ENCODE measurements at regions not wholly inside any gene's neighbourhood (a gene's known extent, or its start where the extent isn't known, plus 50 kb on each side); places are given as distances from the start of the nearest gene placed in this dataset.
"Not testable (repeated sequence)": the region's sequence is repeated elsewhere in the genome, so short reads cannot be mapped to it uniquely, and the experiment has no call there.

GRCh38 chr4:189124149-189124758, 816.4 kb upstream of the FRG1 start:
- FAIRE-seq (peak; percentile 67), DNase-seq (ENCODE audit: low spot score in 2 of 2) (peak in 1 of 2 donors; percentile 31)

DNA sequence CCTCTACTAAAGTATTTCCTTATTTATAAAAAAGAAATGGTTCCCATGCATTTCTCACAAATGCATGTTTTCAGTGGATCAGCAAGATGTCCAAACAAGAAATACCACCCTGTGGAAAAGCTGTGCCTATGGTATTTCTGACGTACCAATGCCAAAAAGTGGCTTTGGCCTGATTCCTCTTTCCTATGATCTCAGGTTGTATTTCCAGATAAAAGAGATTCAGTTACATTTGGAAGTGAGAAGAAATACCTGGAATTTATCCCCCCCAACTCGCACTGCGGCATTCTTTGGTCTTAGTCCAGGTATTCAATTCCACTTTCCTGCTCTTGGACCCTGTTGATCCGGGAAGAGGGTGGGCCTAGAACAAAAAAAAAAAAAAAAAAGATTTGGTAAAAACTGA, 815.9 kb upstream of the FRG1 start:
- FAIRE-seq (no peak), DNase-seq (ENCODE audit: low spot score in 2 of 2) (no peak)

DNA sequence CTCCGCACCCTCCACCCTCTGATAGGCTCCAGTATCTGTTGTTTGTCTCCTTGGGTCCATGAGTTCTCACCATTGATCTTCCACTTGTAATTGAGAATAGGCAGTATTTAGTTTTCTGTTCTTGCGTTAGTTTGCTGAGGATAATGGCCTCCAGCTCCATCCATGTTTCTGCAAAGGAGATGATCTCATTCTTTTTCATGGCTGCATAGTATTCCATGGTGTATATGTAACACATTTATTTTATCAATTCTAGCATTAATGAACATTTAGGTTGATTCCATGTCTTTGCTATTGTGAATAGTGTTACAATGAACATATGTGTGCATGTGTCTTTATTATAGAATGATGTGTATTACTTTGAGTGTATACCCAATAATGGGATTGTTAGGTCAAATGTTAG, 814.6 kb upstream of the FRG1 start:
- FAIRE-seq (no peak), DNase-seq (ENCODE audit: low spot score in 2 of 2) (no peak)

DNA sequence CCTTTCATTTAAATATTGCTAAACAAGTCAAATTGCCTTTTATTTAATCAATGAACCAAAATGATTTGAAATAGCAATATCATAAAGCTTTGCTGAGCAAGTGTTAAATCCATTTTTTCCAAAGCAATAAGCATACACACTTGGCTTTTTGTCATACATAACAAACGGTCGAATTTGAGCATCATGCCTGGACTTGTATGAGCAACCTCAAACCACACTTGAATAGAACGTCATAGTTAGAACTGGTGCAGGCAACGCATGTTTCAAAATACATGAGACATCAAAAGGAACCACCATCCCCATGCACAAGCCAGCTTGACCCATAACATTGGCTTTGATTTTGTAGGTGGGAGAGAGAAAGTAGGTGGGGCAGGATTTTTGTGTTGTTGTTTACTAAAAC, 812.3 kb upstream of the FRG1 start:
- FAIRE-seq, result no peak
- no peak for DNase-seq (ENCODE audit: low spot score in 2 of 2)

DNA sequence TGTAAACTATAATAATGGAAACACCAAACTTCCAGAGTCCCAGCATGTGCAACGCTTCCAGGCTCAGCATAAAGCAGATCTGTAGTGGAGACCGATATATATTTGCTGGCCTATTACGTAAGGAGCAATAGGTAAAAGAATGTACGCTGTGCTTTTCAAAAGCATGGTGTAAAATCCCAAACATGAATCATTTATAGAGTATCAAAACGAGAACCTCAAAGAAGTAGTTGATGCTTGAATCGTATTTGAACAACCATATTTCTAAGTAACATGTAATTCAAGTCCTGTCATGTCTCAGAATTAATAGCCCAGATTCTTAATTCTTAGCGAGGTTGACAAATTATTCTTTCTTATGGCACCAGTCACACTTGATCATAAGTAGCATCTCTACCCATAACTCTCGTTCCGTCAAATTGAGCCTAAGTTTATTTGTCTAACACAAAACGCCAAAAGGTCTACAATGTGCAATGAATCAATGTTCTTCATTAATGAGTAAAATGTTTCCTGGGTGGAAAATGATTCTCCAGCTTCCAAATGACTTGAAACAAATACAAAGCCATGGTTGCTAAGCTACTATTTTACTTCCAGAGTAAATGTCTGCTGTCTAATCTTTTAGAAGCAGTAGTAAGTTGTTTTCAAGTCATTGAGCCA, 811.5 kb upstream of the FRG1 start:
- FAIRE-seq (no peak), DNase-seq (ENCODE audit: low spot score in 2 of 2) (no peak)

DNA sequence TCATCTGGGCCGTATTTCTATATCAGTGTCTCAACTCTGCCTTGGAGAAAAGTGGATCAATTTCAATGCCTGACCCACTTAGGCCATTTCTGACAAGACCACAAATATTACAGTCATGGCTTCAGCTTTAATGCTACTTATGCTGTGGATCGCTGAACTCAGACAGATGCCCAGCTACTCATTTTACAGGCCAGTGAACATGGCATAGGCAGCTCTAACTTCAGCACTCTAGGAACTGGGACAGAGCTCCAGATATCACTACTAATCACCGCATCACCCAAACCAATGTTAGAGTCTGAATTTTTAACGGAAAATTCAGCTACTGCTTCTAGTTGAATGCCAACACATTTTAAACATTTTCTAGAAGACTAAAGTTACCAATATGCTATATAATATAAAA, 809.6 kb upstream of the FRG1 start:
- FAIRE-seq (no peak), DNase-seq (ENCODE audit: low spot score in 2 of 2) (no peak)

DNA sequence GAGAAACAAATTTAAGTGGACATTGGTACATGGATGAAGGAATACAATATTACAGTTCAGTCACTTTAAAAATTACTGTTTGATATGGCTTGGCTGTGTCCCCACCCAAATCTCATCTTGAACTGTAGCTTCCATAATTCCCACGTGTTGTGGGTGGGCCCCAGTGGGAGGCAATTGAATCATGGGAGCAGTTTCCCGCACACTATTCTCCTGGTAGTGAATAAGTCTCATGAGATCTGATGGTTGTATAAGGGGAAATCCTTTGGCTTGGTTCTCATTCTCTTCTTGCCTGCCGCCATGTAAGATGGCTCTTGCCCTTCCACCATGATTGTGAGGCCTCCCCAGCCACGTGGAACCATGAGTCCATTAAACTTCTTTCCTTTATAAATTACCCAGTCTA, 804.2 kb upstream of the FRG1 start:
- FAIRE-seq (no peak), DNase-seq (ENCODE audit: low spot score in 2 of 2) (no peak)

DNA sequence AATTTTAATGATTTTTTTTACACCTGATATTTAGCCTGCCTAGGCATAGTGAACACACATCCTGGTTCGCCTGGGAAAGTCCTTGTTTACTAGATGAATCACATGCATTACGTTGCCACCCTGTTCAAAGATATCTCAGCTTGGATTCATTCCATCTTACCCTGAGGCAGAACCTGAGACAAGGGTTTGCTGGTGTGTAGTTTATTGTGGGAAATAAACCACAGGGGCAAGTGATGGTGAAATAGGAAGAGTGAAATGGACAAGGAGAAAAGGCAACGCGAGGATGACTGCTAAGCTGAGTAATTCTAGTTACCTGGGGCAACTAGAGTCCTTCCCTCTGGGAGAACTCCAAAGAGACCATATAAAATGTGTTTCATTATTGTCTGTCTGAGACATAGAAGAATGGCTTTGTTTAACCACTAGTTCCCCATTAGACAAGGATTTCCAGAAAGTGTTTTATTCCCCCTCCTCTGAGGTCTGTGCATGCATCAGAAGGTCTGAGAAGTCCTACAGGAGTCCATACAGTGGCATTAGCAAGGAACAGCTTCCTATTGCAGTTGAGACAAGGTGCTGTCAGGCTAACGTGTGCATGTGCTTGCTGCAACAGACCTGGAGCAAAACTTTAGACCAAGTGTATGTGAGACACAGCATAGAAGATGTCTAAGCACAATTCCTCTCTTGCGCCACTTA, 797.3 kb upstream of the FRG1 start:
- DNase-seq (ENCODE audit: low spot score in 2 of 2) (no peak), FAIRE-seq (no peak)

DNA sequence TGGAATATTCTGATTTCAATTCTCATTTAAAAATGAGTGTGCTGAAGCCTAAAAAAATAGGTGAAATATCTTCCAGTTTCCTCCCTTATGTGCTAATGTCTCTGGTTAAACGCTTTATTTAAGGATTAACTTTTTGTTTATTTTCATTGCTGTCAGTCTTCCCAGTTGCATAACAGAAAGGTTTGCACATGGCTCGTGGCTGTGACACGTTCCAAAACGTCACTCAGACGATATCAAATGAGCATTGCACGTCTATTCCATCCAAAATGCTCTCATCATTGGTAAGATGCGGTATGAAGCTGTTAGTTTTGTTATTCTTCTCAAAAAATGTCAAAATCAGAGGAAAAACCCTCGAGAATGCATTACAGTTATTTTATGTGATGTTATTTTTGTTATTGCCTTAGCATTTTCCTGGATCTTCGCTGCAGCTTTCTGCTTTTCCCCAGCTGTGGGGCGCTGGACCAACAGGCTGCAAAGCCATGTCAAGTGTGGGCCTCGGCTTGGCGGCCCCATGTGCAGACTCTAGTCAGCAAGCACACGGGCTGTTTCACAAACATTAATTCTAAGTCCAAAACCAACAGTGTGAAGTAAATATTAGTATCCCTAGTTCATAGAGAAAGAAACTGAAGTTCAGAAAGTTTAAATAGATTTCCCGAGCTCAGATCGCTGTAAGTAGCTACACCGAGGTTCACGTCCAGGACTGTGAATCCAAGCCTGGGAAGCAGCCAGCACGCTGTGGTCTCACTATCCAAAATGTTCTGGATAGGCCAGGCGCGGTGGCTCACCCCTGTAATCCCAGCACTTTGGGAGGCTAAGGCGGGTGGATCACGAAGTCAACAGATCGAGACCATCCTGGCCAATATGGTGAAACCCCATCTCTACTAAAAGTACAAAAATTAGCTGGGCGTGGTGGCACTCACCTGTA, 793.4 kb upstream of the FRG1 start:
- no peak for FAIRE-seq
- no peak for DNase-seq (ENCODE audit: low spot score in 2 of 2)

DNA sequence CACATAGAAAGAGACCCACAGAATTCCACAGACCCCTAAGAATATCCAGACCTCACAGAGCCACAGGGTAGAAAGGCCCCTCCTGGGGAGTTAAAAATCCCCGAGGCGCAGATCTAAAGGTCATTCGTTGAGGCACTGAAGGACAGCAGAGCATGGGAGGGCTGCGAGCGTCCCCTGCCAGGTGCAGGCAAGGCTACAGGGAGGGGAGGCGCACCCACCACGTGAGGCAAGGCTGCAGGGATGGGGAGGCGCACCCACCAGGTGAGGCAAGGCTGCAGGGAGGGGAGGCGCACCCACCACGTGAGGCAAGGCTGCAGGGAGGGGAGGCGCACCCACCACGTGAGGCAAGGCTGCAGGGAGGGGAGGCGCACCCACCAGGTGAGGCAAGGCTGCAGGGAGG, 785.6 kb upstream of the FRG1 start:
- FAIRE-seq; DNase-seq (ENCODE audit: low spot score in 2 of 2): not testable (repeated sequence)

DNA sequence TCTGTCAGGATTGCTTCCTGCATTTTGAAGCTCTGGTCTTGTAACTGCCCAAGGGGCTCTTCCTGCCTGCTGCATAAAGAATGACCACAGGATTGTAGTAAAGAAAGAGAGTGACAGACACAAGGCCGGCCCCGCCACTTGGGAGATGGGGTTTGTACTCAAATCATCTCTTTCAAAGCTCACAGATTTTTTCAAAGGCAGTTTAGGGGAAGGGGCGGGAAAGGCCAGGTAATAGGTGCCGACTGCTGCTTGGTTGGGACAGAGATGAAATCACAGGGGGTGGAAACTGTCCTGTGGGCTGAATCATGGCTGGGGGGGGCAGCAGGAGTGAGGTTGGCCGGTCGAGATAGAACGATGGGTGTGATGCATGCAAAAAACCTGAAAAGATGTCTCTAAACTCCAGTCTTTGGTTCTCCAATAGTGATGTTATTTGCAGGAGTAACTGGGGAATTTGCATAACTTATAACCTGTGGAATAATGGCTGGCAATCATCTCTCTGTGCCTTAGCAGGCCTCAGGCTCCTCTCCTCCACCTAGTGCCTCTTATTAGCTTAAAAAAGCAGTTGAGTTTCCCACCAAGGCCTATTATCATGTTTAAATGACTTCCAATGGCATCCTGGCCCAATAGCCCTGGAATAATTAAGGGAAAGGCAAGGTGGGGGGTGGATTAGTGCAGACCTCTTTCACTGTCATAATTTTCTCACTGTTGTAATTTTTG, 778.4 kb upstream of the FRG1 start:
- no peak for DNase-seq (ENCODE audit: low spot score in 2 of 2)
- FAIRE-seq, result no peak

- DNase-seq (ENCODE audit: low spot score in 2 of 2) (no peak), FAIRE-seq (no peak)
These were observed 777.8 kb upstream of the FRG1 start for GRCh38 chr4:189162888-189163287.

- FAIRE-seq (no peak), DNase-seq (ENCODE audit: low spot score in 2 of 2) (no peak)
These were observed 764.7 kb upstream of the FRG1 start for GRCh38 chr4:189176002-189176401.

DNA sequence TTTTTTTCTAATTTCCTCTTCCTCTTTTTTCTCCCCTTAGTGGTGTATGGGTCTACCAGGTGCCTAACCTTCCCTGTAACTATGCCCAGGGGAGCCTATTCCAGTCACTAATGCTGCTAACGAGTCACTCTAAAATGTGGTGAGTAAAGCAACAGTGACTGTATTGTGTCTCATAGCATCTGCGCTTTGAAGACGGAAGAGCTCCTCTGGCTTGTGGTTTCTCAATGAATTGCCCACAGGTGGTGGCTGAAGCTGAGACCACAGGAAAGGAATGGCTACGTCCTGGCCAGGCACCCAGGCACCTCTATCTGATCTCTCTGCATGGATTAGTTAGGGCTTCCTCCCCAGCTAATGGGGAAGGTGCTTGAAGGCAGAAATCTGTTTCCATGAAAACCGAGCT, 763.5 kb upstream of the FRG1 start:
- DNase-seq (ENCODE audit: low spot score in 2 of 2) (no peak), FAIRE-seq (no peak)

DNA sequence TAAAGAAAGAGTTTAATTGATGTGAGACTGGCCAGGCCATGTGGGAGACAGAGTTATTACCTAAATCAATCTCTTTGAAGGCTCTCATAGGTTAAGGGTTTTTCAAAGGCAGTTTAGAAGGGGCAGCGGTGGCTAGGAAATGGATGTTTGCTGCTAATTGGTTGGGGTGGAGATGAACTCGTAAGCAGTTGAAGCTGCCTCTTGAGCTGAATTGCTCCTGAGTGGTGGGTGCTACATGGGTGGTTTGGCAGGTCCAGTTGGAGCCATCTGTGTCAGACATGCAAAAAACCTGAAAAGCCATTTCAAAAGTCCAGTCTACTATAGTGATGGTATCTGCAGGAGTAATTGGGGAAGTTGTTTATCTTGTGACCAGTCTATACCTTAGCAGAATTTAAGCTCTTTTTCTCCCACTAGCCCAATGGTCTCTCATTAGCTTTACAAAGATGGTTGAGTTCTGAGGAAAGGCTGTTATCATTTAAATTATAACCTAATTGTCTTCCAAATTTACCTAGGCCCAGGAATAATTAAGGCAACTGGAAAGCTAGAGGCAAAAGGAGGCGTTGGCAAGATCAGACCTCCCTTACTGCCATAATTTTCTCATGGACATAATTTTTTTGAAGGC, 762.4 kb upstream of the FRG1 start:
- DNase-seq (ENCODE audit: low spot score in 2 of 2) (no peak), FAIRE-seq (no peak)

DNA sequence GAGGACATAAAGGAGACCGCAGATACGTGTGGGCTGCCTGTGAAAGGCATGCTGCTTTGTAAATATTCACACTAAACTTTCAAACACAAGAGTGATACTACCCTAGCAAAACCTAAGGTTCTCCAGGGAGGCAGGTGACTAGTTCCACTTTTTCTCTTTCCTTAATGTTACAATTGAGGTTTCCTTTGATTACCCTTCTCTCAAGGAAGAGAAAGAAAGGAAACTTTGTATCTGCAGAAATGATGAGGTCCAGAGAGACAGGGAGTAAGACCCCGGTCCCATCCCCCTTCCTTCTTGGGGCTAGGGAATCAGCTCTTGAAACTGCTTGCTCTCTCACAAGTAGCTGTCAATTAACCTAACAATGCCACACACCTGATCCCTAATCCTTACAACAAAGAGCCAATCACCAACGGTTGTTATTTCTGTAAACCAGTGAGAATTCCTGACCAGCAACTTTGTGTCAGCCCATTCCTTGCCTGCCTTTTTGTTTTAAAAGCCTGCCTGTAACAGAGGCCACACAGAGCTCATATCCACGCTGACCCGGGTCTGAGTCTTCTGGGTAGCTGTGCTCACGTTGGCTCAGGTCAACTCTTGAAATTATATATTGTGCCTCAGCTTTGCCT, 754.8 kb upstream of the FRG1 start:
- no peak for DNase-seq (ENCODE audit: low spot score in 2 of 2)
- no peak for FAIRE-seq

DNA sequence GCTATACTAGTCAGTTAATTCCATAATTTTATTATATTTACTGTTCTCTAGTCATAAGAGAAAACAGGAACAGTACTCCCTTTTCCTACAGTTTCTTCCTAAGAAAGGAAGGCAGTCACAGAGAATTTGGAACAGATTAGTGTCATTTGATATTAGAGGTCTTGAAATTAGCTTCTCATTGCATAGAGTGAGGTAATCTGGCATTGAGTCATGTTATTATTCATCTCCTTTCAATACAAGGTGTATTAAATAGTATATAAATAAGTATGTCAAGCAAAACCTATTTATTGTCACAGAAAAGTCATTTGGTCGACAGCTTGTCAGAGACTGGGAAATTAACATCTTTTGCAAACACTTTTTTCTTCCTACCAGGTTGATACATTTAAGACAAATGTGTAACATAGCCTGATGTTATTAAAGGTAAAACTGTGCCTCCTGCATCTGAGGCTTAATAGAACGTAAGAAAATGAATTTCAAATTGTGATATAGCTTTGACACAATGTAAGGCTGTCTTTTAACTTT, 753.1 kb upstream of the FRG1 start:
- DNase-seq (ENCODE audit: low spot score in 2 of 2) (no peak), FAIRE-seq (no peak)

GRCh38 chr4:189198624-189199023, 742.0 kb upstream of the FRG1 start:
- DNase-seq (ENCODE audit: low spot score in 2 of 2), result no peak
- no peak for FAIRE-seq

- FAIRE-seq (no peak), DNase-seq (ENCODE audit: low spot score in 2 of 2) (no peak)
These were observed 740.3 kb upstream of the FRG1 start for GRCh38 chr4:189200353-189200752.

Data from frontal cortex (tissue), 3 donors.